ENCODE measurements at regions not wholly inside any gene's neighbourhood (a gene's known extent, or its start where the extent isn't known, plus 50 kb on each side); places are given as distances from the start of the nearest gene placed in this dataset.

GRCh38 chr6:95078457-95078856 lies 498.9 kb upstream of the MANEA start:
- TF ChIP-seq POLR2A (IDR thresholded peaks at IDR 0.05; ENCODE audit: low read depth) (no peak), EP300 (IDR thresholded peaks at IDR 0.05) (no peak), POLR2AphosphoS5 (IDR thresholded peaks at IDR 0.05) (no peak)
- TF ChIP-seq, protein P1, sequence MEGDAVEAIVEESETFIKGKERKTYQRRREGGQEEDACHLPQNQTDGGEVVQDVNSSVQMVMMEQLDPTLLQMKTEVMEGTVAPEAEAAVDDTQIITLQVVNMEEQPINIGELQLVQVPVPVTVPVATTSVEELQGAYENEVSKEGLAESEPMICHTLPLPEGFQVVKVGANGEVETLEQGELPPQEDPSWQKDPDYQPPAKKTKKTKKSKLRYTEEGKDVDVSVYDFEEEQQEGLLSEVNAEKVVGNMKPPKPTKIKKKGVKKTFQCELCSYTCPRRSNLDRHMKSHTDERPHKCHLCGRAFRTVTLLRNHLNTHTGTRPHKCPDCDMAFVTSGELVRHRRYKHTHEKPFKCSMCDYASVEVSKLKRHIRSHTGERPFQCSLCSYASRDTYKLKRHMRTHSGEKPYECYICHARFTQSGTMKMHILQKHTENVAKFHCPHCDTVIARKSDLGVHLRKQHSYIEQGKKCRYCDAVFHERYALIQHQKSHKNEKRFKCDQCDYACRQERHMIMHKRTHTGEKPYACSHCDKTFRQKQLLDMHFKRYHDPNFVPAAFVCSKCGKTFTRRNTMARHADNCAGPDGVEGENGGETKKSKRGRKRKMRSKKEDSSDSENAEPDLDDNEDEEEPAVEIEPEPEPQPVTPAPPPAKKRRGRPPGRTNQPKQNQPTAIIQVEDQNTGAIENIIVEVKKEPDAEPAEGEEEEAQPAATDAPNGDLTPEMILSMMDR (IDR thresholded peaks at IDR 0.05) = no peak
